Lower lobe of right lung (tissue), 2 donors: ENCODE measurements at regions not wholly inside any gene's neighbourhood (a gene's known extent, or its start where the extent isn't known, plus 50 kb on each side); places are given as distances from the start of the nearest gene placed in this dataset.

ENCODE experiments used
- ATAC-seq, 2 donors: fragments of 200-7000 bp; cut with Tn5 transposase; one replicate each; pipeline ENCODE4 v1.9.1; 2020 to 2022; ENCODE audit warnings: mild to moderate bottlenecking in 2 of 2, moderate library complexity in 2 of 2
- DNase-seq: peaks from one replicate; pipeline ENCODE4 v3.0.0-alpha.2; 2020
- H3K27ac ChIP-seq: fragments of 200-600 bp; one replicate; pipeline ENCODE4 v1.8.0; 2022
- H3K27me3 ChIP-seq: fragments of 200-600 bp; one replicate; pipeline ENCODE4 v1.8.0; 2022; ENCODE audit warnings: low read depth
- H3K36me3 ChIP-seq: fragments of 200-600 bp; one replicate; pipeline ENCODE4 v1.8.0; 2022; ENCODE audit warnings: mild to moderate bottlenecking
- H3K4me1 ChIP-seq: fragments of 200-600 bp; one replicate; pipeline ENCODE4 v1.8.0; 2022
- H3K4me3 ChIP-seq: fragments of 200-600 bp; one replicate; pipeline ENCODE4 v1.8.0; 2022; ENCODE audit warnings: mild to moderate bottlenecking
- H3K9me3 ChIP-seq: fragments of 200-600 bp; one replicate; pipeline ENCODE4 v1.8.0; 2022
- CTCF ChIP-seq: fragments of 200-600 bp; IDR thresholded peaks from one replicate; pipeline ENCODE4 v1.8.0; 2022; ENCODE audit warnings: antibody characterized with exemption, mild to moderate bottlenecking
- intact Hi-C: fragments of 100-400 bp; cut with DNase I; formaldehyde crosslinking; loops from one replicate; pipeline ENCODE4 v1.11.0; 2022
- donor health status: DM: no; HTN: yes; CAD: no; lungs with severe emphysema.

GRCh38 chr4:164023214-164023613, 528.7 kb downstream of the TMA16 start:
- Histone ChIP-seq H3K4me1 (no peaks in the 10 kb centered on the region), H3K36me3 (no peaks in the 10 kb centered on the region), H3K27ac (no peak overlapping the region), H3K27me3 (no peaks in the 10 kb centered on the region), H3K4me3 (no peak overlapping the region), H3K9me3 (no peaks in the 10 kb centered on the region)
- TF ChIP-seq CTCF = no peak
- intact Hi-C loops = no loop called here
- DNase-seq (no peak), ATAC-seq (no peak)

GRCh38 chr4:164027805-164028204, 533.3 kb downstream of the TMA16 start:
- no peaks in the 10 kb centered on the region for H3K36me3 ChIP-seq
- TF ChIP-seq CTCF = no peak
- intact Hi-C loops = no loop called here

GRCh38 chr4:164039482-164039881, 545.0 kb downstream of the TMA16 start:
- no peak for TF ChIP-seq CTCF
- H3K27ac ChIP-seq = no peak overlapping the region
- no peaks in the 10 kb centered on the region for H3K4me1 ChIP-seq
- intact Hi-C loops = no loop called here
- no peak for DNase-seq
- no peak overlapping the region for H3K4me3 ChIP-seq
- H3K36me3 ChIP-seq = no peaks in the 10 kb centered on the region
- ATAC-seq = no peak
- H3K27me3 ChIP-seq = no peaks in the 10 kb centered on the region
- no peaks in the 10 kb centered on the region for H3K9me3 ChIP-seq

More at GRCh38 chr4:164027805-164028204, 533.3 kb downstream of the TMA16 start:
- H3K4me1 ChIP-seq = no peaks in the 10 kb centered on the region
- no peaks in the 10 kb centered on the region for H3K27me3 ChIP-seq
- H3K9me3 ChIP-seq = no peaks in the 10 kb centered on the region
- no peak for DNase-seq
- ATAC-seq = no peak
- H3K4me3 ChIP-seq = no peak overlapping the region
- no peak overlapping the region for H3K27ac ChIP-seq

- intact Hi-C loops = no loop called here
- TF ChIP-seq CTCF = no peak
- Histone ChIP-seq H3K9me3 (no peaks in the 10 kb centered on the region), H3K4me3 (no peak overlapping the region), H3K27ac (no peak overlapping the region), H3K27me3 (no peaks in the 10 kb centered on the region), H3K36me3 (no peaks in the 10 kb centered on the region), H3K4me1 (no peaks in the 10 kb centered on the region)
- no peak for DNase-seq
- no peak for ATAC-seq
Observed at GRCh38 chr4:164056426-164057142, 562.1 kb downstream of the TMA16 start.

GRCh38 chr4:164058776-164059445, 564.4 kb downstream of the TMA16 start:
- no peak for ATAC-seq
- intact Hi-C loops = no loop called here

More at GRCh38 chr4:164058776-164059445, 564.4 kb downstream of the TMA16 start:
- DNase-seq = no peak
- H3K36me3 ChIP-seq = no peaks in the 10 kb centered on the region
- no peaks in the 10 kb centered on the region for H3K9me3 ChIP-seq
- H3K4me3 ChIP-seq = no peak overlapping the region
- H3K4me1 ChIP-seq = no peaks in the 10 kb centered on the region
- no peak for TF ChIP-seq CTCF
- no peaks in the 10 kb centered on the region for H3K27me3 ChIP-seq
- H3K27ac ChIP-seq = no peak overlapping the region
